NCI-H2196 treated with DMSO at 0.1 percent for 48 hours (cell line): ENCODE measurements at regions not wholly inside any gene's neighbourhood (a gene's known extent, or its start where the extent isn't known, plus 50 kb on each side); places are given as distances from the start of the nearest gene placed in this dataset.

Experiments
- DNase-seq: peaks from one replicate; lab custom pipeline; 2025; ENCODE audit not compliant: unreplicated experiment; lab: John Stamatoyannopoulos, UW

GRCh38 chr7:33806298-33807154 lies 98.8 kb upstream of the BMPER start:
- DNase-seq, result no peak

DNA sequence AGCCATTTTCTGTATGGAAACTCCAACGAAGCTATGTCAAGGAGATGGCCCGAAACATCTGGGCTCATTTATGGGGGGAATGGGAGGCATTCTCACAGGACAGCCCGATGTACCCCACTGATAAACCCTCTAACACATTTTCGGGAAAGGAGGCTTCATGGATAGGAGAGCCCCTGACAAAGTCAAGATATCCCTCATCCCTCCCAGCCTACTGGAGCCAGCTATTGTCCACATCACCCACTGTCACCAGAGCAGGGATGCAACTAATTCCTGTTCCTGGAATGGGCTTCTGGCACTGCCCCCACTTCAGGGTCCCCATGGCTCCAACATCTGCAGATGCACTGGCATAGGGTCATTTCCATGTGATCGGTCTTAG lies 98.2 kb upstream of the BMPER start:
- DNase-seq, result no peak

DNA sequence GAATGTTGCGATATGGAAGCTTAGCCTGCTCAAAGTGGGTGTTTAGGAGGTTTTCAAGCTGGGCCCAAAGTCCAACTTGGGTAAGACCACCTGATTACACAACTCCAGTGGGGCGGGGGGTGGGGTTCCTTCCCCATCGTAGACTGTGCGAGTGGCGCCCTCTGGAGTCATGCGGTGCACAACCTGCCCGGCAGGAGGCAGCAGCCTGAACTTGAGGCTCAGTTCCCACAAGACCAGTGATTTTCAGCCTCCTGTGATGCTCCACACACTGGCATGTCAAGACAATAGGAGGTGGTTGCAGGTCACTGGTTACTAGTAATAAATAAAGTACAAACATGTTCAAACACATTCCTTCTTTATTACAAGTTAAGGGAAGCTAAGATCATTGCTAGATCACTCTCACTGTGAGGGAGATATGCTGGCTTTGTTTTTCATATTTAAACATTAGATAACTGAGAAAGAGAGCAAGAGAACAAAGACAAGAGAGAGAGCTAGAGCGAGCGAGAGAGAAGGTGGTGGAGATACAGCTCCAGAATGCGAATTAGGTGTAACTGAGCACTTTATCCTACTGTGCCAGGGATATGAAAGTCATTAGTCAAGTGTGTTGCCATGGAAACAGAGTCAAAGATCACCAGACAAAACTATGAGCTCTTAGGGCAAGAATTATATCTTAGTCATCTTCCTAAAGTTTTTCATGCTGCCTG lies 97.4 kb upstream of the BMPER start:
- no peak for DNase-seq

DNA sequence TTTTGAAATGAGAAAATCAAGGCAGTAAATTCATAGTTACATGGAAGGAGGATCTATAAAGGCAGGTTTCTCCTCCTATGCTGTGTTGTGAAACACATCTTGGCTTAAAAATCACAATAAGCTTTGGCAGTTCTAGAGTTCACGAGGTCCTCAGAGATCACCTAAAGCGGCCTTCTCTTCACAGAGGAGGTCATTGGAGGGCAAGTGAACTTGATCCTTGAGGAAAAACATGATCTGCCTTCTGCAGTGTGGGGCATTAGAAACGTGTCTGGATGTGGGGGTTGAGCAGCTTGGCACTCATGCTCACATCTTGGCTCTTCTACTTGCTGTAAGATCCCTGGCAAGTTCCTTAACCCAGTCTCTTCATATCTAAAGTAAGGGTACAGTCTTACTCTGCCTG lies 96.1 kb upstream of the BMPER start:
- DNase-seq, result no peak

GRCh38 chr7:33810356-33810755 lies 95.0 kb upstream of the BMPER start:
- no peak for DNase-seq

DNA sequence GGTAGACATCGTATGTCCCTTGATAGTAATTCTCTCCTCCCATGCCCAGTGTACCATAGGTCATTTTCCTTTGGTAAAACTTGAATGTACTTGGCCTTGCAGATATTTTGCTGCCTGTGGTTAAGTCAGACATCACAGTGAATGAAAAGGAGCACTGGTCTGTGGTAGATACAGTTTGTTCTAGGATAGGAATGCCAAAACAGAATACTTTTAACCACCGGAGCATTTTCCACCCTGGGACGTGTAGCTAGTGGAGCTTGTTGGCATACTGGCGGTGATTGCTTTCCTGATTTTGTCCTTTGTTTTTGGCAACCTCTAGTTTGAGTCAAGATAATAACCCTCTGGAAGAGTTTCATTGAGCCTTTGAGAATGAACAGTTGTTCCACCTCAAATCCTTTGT lies 92.0 kb upstream of the BMPER start:
- DNase-seq, result no peak

- DNase-seq, result no peak
These were observed 90.9 kb upstream of the BMPER start for GRCh38 chr7:33814400-33814799.

- DNase-seq, result no peak
These were observed 90.4 kb upstream of the BMPER start for GRCh38 chr7:33814936-33815335.

DNA sequence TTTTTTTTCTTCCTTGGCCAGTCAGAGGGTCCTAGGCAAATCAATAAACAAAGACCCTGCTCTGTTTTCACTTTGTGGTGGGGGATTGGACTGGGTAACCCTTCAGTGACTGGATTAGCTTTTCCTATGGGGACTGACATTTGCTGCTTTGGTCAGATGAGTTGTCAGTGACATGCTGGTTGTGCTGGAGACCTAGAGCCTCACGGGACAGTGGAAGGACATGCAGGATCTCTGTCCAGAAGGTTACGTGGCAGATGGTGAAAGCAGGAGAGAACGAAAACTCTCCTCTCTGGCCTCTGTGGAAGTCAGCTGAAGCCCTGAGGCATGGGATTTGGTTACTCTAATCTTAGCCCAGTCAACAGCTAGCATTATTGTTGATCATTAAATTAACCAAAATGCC lies 90.0 kb upstream of the BMPER start:
- no peak for DNase-seq

DNA sequence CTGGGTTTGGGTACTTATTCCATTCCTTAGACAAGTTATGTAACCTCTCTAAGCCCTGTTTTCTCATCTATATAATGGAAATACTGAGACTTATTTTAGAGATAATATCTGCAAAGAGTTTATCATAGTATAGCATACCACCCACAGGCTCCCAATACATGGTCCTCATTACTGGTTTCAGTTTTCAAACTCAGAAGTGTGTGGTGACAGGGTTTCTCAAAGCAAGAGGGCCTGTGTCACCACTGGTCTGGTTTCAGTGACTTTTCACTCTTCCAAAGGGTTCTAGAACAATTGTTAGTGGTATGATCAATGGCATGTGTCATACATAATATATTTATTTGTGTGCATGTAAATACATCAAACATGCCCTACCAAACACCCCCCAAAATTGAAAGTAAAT lies 89.2 kb upstream of the BMPER start:
- DNase-seq, result no peak

DNA sequence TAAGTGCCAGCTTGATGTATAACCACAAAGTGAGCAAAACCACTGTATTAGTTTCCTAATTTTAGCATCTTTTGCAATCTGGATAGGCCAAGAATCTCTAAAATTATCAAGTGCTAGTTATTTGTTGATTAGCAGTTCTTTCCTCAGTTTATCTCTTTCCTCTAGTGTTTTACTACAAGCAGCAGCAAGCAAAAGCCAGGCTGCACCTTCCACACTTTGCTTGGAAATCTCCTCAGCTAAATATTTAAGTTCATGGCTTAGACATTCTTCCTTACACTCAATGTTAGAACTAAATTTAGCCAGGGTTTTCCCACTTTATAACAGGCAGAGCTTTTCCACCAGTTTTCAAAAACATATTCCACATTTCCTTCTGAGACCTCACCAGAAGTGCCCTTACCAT lies 85.7 kb upstream of the BMPER start:
- no peak for DNase-seq

DNA sequence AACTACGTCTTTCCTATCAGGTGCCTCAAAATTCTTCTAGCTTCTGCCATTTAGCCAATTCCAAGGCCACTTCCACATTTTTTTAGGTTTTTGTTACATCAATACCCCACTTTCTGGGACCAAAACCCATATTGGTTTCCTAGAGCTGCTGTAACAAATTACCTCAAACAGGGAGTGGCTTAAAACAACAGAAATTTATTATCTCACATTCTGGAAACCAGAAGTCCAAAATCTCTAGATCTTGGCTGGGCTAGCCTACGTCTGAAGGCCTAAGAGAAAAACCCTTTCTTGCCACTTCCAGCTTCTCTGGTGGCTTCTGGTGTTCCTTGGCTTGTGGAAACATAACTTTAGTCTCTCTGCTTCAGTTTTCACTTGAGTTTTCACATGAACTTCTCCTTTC lies 85.1 kb upstream of the BMPER start:
- DNase-seq, result no peak

DNA sequence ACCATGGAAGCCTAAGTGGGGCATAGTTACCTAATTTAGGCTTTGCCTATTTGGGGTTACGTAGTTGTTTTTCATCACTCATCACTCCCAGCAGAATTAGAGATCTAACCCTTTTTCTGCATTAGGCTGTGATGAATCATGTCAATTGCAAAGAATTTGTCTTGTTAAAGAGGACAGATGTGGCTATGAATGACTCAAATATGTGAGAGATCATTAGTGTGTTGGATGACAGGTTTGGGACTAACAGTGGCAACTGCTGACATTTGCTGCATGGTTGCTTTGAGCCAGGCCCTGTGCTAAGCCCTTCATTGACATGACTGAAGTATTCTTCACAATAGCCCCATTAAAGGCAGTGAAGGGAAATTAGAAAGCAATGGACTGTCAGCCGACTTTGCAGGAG lies 83.4 kb upstream of the BMPER start:
- DNase-seq, result no peak

- no peak for DNase-seq
These were observed 81.4 kb upstream of the BMPER start for GRCh38 chr7:33823913-33824312.

DNA sequence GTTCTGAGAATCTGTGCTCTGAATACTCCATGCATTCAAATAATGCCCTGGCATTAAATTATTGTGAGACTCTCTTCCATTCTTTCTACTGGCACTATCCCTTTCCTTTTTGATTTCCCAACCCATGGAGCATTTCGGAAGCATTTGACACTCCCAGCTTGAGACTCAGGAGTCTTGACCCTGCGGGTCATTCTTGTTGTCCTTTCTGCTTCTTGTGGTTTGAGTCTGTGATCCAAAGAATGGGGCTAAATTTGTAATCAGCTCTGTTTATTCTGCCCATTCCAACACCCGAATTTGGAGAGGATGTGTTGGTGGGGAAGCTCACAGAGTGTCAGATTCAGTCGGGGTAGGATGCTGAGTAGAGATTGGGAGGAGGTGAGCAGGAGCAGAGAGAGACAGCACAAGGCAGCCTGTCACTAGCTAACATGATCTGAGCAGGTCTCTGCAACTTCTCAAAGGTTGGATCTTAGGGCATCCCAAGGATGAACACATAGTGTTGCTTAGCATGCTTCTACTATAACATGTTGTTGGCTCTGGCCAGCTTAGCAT lies 80.4 kb upstream of the BMPER start:
- DNase-seq, result no peak

- DNase-seq, result no peak
These were observed 79.7 kb upstream of the BMPER start for GRCh38 chr7:33825644-33826043.

DNA sequence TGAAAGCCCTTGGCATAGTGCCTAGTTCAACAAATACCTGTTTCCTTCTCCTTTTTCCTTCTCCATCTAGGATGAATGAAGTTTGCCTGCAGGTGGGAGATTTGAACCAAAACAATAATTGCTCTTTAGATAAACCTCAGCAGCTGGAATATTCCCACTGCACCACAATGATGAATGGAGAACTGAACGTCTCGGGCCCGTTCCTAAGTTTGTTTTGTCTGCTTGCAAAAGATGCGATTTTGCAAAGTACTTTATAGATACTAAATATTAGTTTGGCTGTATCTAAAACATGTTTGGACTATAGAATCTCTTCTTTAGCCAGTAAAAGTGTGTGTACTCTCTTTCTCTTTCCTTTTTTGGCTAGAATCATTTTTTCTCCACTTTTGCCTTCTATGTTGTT lies 75.8 kb upstream of the BMPER start:
- no peak for DNase-seq

GRCh38 chr7:33831389-33832141 lies 73.8 kb upstream of the BMPER start:
- no peak for DNase-seq

DNA sequence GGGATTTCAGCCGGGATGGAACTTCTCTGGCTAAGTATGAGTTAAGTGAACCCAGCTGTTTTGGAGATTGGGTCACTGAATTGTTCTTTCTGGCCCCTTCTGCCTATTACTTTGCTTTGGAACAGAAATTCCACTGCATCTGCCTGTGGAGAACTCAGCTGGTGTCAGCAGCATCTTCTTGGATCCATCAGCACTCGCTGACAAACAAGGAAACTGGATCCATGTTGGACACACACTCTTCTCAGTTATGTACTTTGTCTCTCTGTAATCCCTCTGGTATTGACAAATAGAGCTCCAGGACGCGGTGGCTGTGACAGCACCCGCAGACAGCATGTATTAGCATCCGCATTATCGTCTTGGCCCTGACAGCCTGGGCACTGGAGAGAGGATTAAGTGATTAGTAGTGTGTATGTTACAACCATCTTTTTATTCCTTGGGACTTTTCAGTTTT lies 73.0 kb upstream of the BMPER start:
- DNase-seq, result no peak

DNA sequence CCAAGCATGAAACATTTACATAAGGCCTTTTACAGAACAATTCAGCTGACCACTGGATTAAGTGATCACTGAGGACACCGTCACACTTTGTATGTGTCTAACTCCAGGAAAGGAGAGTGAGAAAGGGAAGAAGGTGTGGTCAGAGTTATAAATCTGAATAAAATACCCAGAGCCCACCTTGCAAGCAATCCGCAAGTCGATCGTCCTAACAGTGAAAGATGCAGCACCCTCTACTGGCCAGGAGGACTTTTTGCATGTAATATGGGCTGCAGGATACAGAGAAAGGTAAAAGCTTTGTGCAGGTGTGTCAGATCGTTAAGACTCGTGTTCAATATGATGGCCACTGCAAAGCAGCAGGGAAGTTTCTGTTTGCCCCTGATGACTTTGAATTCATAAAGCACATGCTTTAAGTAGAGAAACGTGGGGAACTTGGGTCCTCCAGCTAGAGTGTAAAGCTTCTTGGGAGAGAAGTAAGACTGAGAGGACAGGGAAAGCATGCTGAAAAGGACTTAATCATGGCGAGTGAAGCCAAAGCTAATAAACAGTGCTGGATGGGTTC lies 68.5 kb upstream of the BMPER start:
- DNase-seq, result no peak

DNA sequence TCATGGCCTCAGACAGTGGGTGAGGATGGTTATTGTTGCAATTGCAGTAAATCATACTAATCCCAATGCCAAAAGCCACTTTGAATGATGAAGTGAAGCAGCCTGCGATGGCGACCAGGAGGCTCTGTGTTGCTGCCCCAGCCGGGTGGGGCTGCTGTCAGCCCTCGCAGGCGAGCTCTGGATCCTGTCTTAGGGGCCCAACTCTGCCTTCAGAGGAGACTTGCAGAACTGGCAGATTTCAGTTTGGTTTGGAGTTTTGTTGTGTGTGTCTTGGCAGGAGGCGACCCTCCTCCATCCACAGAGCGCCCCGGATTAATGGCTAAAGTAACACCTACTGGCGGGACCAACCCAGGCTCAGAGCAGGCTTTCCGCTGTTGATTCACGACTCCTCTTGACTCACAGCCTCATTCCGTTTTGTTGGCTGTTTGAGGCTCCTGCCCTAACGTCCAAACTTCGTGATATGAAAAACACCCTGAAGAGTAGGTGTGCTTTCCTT lies 67.9 kb upstream of the BMPER start:
- DNase-seq, result no peak
